ENCODE measurements at regions not wholly inside any gene's neighbourhood (a gene's known extent, or its start where the extent isn't known, plus 50 kb on each side); places are given as distances from the start of the nearest gene placed in this dataset.
A peak's percentile ranks its signal among the peaks of the same experiment; 100 is the strongest.

- Histone ChIP-seq H3K27me3 (no peaks in the 10 kb centered on the region), H3K36me3 (no peaks in the 10 kb centered on the region), H3K4me3 (no peak overlapping the region), H3K27ac (no peak overlapping the region), H3K9me3 (ENCODE audit: low read depth) (no peaks in the 10 kb centered on the region), H3K4me1 (ENCODE audit: low read depth) (peaks cover 3% of the 10 kb centered on the region)
- TF ChIP-seq, protein P1, sequence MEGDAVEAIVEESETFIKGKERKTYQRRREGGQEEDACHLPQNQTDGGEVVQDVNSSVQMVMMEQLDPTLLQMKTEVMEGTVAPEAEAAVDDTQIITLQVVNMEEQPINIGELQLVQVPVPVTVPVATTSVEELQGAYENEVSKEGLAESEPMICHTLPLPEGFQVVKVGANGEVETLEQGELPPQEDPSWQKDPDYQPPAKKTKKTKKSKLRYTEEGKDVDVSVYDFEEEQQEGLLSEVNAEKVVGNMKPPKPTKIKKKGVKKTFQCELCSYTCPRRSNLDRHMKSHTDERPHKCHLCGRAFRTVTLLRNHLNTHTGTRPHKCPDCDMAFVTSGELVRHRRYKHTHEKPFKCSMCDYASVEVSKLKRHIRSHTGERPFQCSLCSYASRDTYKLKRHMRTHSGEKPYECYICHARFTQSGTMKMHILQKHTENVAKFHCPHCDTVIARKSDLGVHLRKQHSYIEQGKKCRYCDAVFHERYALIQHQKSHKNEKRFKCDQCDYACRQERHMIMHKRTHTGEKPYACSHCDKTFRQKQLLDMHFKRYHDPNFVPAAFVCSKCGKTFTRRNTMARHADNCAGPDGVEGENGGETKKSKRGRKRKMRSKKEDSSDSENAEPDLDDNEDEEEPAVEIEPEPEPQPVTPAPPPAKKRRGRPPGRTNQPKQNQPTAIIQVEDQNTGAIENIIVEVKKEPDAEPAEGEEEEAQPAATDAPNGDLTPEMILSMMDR (IDR thresholded peaks at IDR 0.05; ENCODE audit: low read depth, low read length), result no peak
- DNase-seq (ENCODE audit: low read depth in 1 of 2, low spot score in 1 of 2), result no peak
Observed at GRCh38 chr9:20135119-20135697, 346.4 kb upstream of the SLC24A2 start.

DNA sequence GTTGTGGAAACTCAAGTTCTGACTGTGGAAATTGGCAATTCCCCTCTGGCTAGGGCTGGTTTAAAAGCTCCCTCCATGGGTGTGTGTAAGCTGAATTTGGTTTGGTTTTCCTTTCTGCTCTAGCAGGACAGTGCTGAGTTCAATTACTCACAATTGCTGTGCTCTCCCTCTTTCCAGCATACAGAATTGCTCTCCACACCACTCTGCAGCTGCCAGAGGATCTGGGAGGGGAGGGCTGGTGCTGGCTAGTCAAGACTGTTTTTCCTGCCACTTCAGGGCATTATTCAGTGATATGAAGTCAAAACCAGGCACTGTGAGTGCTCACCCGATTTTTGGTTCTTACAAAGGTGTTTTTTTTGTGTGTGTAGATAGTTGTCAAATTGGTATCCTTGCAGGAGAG, 336.9 kb upstream of the SLC24A2 start:
- Histone ChIP-seq H3K4me1 (ENCODE audit: low read depth) (no peaks in the 10 kb centered on the region), H3K27me3 (no peaks in the 10 kb centered on the region), H3K9me3 (ENCODE audit: low read depth) (no peaks in the 10 kb centered on the region), H3K36me3 (no peaks in the 10 kb centered on the region), H3K4me3 (no peak overlapping the region), H3K27ac (no peak overlapping the region)
- TF ChIP-seq, protein P1 (IDR thresholded peaks at IDR 0.05; ENCODE audit: low read depth, low read length), result no peak
- peak in 1 of 2 donors; percentile 33 for DNase-seq (ENCODE audit: low read depth in 1 of 2, low spot score in 1 of 2)

- H3K4me3 ChIP-seq, result no peak overlapping the region
- H3K27me3 ChIP-seq, result no peaks in the 10 kb centered on the region
- H3K27ac ChIP-seq, result no peak overlapping the region
- H3K4me1 ChIP-seq (ENCODE audit: low read depth), result no peaks in the 10 kb centered on the region
- peaks cover 1% of the 10 kb centered on the region for H3K9me3 ChIP-seq (ENCODE audit: low read depth)
- TF ChIP-seq, protein P1 (IDR thresholded peaks at IDR 0.05; ENCODE audit: low read depth, low read length), result no peak
- no peaks in the 10 kb centered on the region for H3K36me3 ChIP-seq
- DNase-seq (ENCODE audit: low read depth in 1 of 2, low spot score in 1 of 2), result no peak
Observed at GRCh38 chr9:20119566-20119965, 330.7 kb upstream of the SLC24A2 start.

- no peaks in the 10 kb centered on the region for H3K27me3 ChIP-seq
- peaks cover 2% of the 10 kb centered on the region for H3K9me3 ChIP-seq (ENCODE audit: low read depth)
- TF ChIP-seq, protein P1 (IDR thresholded peaks at IDR 0.05; ENCODE audit: low read depth, low read length), result no peak
Observed at GRCh38 chr9:20117986-20118385, 329.1 kb upstream of the SLC24A2 start.

DNA sequence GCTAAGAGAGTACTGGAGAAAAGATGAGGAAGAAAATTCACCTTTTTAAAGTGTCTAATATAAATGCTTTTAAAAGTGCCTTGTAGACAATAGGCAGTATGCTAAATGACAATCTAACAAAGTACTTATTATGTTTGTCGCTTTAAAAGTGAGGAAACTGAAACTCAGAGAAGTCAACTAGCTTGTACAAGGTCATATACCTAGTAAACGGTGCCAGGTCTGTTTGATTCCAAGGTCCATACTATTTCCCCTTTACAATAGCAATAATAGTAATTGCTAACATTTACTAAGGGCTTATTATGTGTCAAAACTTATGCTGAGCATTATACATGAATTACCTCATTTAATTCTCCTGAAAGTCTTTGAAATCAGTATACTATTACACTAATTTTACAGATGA, 328.6 kb upstream of the SLC24A2 start:
- TF ChIP-seq, protein P1 (IDR thresholded peaks at IDR 0.05; ENCODE audit: low read depth, low read length), result no peak

More at GRCh38 chr9:20117986-20118385, 329.1 kb upstream of the SLC24A2 start:
- Histone ChIP-seq H3K36me3 (no peaks in the 10 kb centered on the region), H3K4me1 (ENCODE audit: low read depth) (no peaks in the 10 kb centered on the region), H3K4me3 (no peak overlapping the region), H3K27ac (no peak overlapping the region)
- DNase-seq (ENCODE audit: low read depth in 1 of 2, low spot score in 1 of 2), result no peak

More for the DNA sequence above, 328.6 kb upstream of the SLC24A2 start:
- H3K27ac ChIP-seq, result no peak overlapping the region
- no peak for DNase-seq (ENCODE audit: low read depth in 1 of 2, low spot score in 1 of 2)
- peaks cover 2% of the 10 kb centered on the region for H3K9me3 ChIP-seq (ENCODE audit: low read depth)
- no peaks in the 10 kb centered on the region for H3K4me1 ChIP-seq (ENCODE audit: low read depth)
- H3K27me3 ChIP-seq, result no peaks in the 10 kb centered on the region
- no peak overlapping the region for H3K4me3 ChIP-seq
- no peaks in the 10 kb centered on the region for H3K36me3 ChIP-seq
